ENCODE measurements at regions not wholly inside any gene's neighbourhood (a gene's known extent, or its start where the extent isn't known, plus 50 kb on each side); places are given as distances from the start of the nearest gene placed in this dataset.

DNA sequence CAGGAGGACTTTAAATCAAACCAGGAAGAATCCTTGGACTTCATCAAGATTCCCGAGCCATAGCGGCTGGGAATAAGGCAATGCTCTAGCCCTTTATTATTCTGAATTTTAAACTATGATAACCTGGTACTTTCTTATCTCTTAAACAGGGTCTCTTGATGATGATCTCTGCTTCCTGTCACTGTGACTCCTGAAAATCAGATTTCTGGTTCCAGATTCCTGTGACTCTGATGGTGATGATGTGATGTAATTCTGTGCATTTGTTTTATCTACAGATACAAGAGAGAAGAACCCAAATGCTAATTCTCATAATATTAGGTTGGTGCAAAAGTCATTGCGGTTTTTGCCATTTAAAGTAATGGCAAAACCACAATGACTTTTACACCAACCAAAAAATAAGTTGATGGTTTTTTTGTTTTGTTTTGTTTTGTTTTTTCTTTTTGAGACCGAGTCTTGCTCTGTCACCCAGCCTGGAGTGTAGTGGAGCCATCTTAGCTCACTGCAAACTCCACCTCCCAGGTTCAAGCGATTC, 116.3 kb upstream of the CREB1 start:
- H3K9me3 Mint-ChIP-seq (ENCODE audit: unreplicated experiment): no peaks in the 10 kb centered on the region
- TF ChIP-seq, protein P1, sequence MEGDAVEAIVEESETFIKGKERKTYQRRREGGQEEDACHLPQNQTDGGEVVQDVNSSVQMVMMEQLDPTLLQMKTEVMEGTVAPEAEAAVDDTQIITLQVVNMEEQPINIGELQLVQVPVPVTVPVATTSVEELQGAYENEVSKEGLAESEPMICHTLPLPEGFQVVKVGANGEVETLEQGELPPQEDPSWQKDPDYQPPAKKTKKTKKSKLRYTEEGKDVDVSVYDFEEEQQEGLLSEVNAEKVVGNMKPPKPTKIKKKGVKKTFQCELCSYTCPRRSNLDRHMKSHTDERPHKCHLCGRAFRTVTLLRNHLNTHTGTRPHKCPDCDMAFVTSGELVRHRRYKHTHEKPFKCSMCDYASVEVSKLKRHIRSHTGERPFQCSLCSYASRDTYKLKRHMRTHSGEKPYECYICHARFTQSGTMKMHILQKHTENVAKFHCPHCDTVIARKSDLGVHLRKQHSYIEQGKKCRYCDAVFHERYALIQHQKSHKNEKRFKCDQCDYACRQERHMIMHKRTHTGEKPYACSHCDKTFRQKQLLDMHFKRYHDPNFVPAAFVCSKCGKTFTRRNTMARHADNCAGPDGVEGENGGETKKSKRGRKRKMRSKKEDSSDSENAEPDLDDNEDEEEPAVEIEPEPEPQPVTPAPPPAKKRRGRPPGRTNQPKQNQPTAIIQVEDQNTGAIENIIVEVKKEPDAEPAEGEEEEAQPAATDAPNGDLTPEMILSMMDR (IDR thresholded peaks at IDR 0.05; ENCODE audit: unreplicated experiment): no peak
- H3K27ac Mint-ChIP-seq (ENCODE audit: unreplicated experiment): no peak overlapping the region
- H3K4me1 Mint-ChIP-seq (ENCODE audit: unreplicated experiment): no peaks in the 10 kb centered on the region
- no peak for DNase-seq (ENCODE audit: low spot score)
- H3K4me3 Mint-ChIP-seq (ENCODE audit: unreplicated experiment): no peak overlapping the region
- no peaks in the 10 kb centered on the region for H3K36me3 Mint-ChIP-seq (ENCODE audit: low read depth, unreplicated experiment)
- no peaks in the 10 kb centered on the region for H3K27me3 Mint-ChIP-seq (ENCODE audit: unreplicated experiment)

DNA sequence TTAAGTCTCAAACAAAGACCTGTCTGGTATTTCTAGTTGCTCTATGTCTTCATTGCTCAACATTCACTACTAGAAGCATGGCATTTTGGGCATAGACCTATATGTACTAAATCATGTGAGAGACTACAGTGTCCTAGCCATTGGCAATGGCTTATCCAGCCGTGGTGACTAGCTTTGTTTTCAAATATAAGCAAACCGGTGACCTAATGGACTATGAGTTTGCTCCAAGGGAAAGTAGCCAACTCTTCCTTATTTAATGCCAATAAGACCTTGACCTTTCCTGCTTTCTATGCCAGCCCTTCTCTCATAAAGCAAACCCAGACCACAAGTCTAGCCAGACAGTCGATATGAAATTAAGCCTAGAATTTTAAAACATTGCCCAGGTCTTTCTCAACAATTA, 113.7 kb upstream of the CREB1 start:
- no peaks in the 10 kb centered on the region for H3K9me3 Mint-ChIP-seq (ENCODE audit: unreplicated experiment)
- no peak overlapping the region for H3K27ac Mint-ChIP-seq (ENCODE audit: unreplicated experiment)
- H3K27me3 Mint-ChIP-seq (ENCODE audit: unreplicated experiment): no peaks in the 10 kb centered on the region
- TF ChIP-seq, protein P1 (IDR thresholded peaks at IDR 0.05; ENCODE audit: unreplicated experiment): no peak
- no peak overlapping the region for H3K4me3 Mint-ChIP-seq (ENCODE audit: unreplicated experiment)
- no peaks in the 10 kb centered on the region for H3K4me1 Mint-ChIP-seq (ENCODE audit: unreplicated experiment)
- H3K36me3 Mint-ChIP-seq (ENCODE audit: low read depth, unreplicated experiment): no peaks in the 10 kb centered on the region
- DNase-seq (ENCODE audit: low spot score): no peak

DNA sequence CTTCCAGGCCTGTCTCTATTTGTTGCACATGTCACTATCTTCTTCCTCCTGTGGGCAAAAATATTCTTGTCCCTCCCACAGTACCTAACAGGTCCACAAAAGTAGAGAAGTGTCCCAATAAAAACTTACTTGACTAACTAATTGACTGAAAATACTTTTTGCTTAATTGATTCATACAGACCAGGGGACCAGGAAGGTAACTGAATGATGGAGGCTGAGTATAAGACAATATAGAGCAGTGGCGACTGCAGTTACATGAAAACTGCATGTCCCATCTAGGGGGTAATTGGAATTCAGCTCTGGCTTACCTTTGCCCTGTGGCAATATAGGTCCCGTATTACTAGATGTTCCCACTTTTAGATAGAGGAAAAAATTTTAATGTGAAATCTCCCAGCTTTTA, 112.9 kb upstream of the CREB1 start:
- Mint-ChIP-seq H3K27me3 (ENCODE audit: unreplicated experiment) (no peaks in the 10 kb centered on the region), H3K4me3 (ENCODE audit: unreplicated experiment) (no peak overlapping the region), H3K4me1 (ENCODE audit: unreplicated experiment) (no peaks in the 10 kb centered on the region), H3K27ac (ENCODE audit: unreplicated experiment) (no peak overlapping the region), H3K36me3 (ENCODE audit: low read depth, unreplicated experiment) (no peaks in the 10 kb centered on the region), H3K9me3 (ENCODE audit: unreplicated experiment) (no peaks in the 10 kb centered on the region)
- TF ChIP-seq, protein P1 (IDR thresholded peaks at IDR 0.05; ENCODE audit: unreplicated experiment): no peak
- DNase-seq (ENCODE audit: low spot score): no peak

DNA sequence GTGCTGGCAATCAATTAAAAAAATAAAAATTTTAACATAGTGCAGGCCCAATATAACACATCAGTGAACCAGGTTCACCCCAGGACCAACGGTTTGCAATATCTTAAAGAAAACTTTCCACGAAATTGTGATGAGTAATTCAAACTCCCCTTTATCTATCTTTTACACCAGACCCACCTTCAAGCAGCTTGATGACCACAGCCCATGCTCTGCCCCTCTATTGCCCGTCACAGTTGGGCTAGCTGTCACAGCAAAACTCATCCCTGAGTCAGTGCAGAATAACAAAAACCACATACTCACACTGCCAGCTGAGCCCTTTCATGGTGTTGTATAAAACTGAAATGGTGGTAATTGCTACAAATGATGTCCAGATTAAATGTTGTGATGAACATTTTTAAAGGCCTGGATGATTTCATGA, 112.5 kb upstream of the CREB1 start:
- no peak for DNase-seq (ENCODE audit: low spot score)
- Mint-ChIP-seq H3K36me3 (ENCODE audit: low read depth, unreplicated experiment) (no peaks in the 10 kb centered on the region), H3K4me1 (ENCODE audit: unreplicated experiment) (no peaks in the 10 kb centered on the region), H3K27me3 (ENCODE audit: unreplicated experiment) (no peaks in the 10 kb centered on the region), H3K4me3 (ENCODE audit: unreplicated experiment) (no peak overlapping the region), H3K27ac (ENCODE audit: unreplicated experiment) (no peak overlapping the region), H3K9me3 (ENCODE audit: unreplicated experiment) (no peaks in the 10 kb centered on the region)
- TF ChIP-seq, protein P1 (IDR thresholded peaks at IDR 0.05; ENCODE audit: unreplicated experiment): no peak

DNA sequence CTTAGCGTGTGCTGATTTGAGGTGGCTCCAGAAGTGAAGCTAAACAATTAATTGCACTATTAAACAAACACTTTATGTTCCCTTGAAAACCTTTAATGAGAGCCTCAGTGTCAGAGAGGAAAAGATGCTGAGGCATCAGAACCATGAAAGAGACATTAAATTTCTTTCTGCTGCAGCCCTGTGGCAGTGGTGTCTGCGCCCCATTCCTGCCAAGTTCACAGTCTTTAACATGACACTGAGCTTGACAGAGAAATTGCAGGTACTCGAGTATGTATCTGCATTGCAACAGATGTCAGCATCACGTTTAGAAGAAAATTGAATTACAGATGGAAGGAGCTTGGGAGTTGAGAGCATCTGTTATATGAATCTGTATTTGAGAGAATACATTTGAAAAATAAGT, 111.3 kb upstream of the CREB1 start:
- Mint-ChIP-seq H3K4me1 (ENCODE audit: unreplicated experiment) (no peaks in the 10 kb centered on the region), H3K4me3 (ENCODE audit: unreplicated experiment) (no peak overlapping the region), H3K27ac (ENCODE audit: unreplicated experiment) (no peak overlapping the region), H3K36me3 (ENCODE audit: low read depth, unreplicated experiment) (no peaks in the 10 kb centered on the region), H3K27me3 (ENCODE audit: unreplicated experiment) (no peaks in the 10 kb centered on the region), H3K9me3 (ENCODE audit: unreplicated experiment) (no peaks in the 10 kb centered on the region)
- no peak for DNase-seq (ENCODE audit: low spot score)
- TF ChIP-seq, protein P1 (IDR thresholded peaks at IDR 0.05; ENCODE audit: unreplicated experiment): no peak
